CD4-positive, alpha-beta T cell treated with Interleukin-1 beta for 1 hour (primary cell): ENCODE measurements at regions not wholly inside any gene's neighbourhood (a gene's known extent, or its start where the extent isn't known, plus 50 kb on each side); places are given as distances from the start of the nearest gene placed in this dataset.

Source experiments
- DNase-seq, 2 donors: peaks; one replicate each; pipeline ENCODE4 v3.0.0-alpha.2; 2020 to 2022

GRCh38 chr20:52619671-52620070, 352.5 kb upstream of the TSHZ2 start:
- no peak for DNase-seq

GRCh38 chr20:52619101-52619500, 353.1 kb upstream of the TSHZ2 start:
- peak in 1 of 2 donors; percentile 2 for DNase-seq

GRCh38 chr20:52616629-52617028, 355.5 kb upstream of the TSHZ2 start:
- DNase-seq: no peak

GRCh38 chr20:52614051-52614863, 357.9 kb upstream of the TSHZ2 start:
- DNase-seq: no peak

GRCh38 chr20:52612046-52612632, 360.0 kb upstream of the TSHZ2 start:
- DNase-seq: no peak

GRCh38 chr20:52610749-52611148, 361.4 kb upstream of the TSHZ2 start:
- no peak for DNase-seq

- no peak for DNase-seq
Observed at GRCh38 chr20:52601295-52601971, 370.7 kb upstream of the TSHZ2 start.

- DNase-seq: no peak
Observed at GRCh38 chr20:52596256-52596655, 375.9 kb upstream of the TSHZ2 start.

- no peak for DNase-seq
Observed at GRCh38 chr20:52595518-52595917, 376.6 kb upstream of the TSHZ2 start.

- no peak for DNase-seq
Observed at GRCh38 chr20:52593654-52594053, 378.5 kb upstream of the TSHZ2 start.

- no peak for DNase-seq
Observed at GRCh38 chr20:52592567-52592966, 379.6 kb upstream of the TSHZ2 start.

GRCh38 chr20:52590100-52590499, 382.1 kb upstream of the TSHZ2 start:
- no peak for DNase-seq

- DNase-seq: no peak
Observed at GRCh38 chr20:52589251-52589812, 382.8 kb upstream of the TSHZ2 start.

GRCh38 chr20:52586660-52587059, 385.5 kb upstream of the TSHZ2 start:
- no peak for DNase-seq

GRCh38 chr20:52585333-52585732, 386.8 kb upstream of the TSHZ2 start:
- no peak for DNase-seq

GRCh38 chr20:52578559-52578958, 387.0 kb upstream of the ZFP64 start:
- no peak for DNase-seq

- no peak for DNase-seq
Observed at GRCh38 chr20:52577696-52578095, 386.1 kb upstream of the ZFP64 start.

GRCh38 chr20:52572687-52573086, 381.1 kb upstream of the ZFP64 start:
- no peak for DNase-seq

- no peak for DNase-seq
Observed at GRCh38 chr20:52569201-52569600, 377.6 kb upstream of the ZFP64 start.

- no peak for DNase-seq
Observed at GRCh38 chr20:52565614-52566013, 374.0 kb upstream of the ZFP64 start.

- no peak for DNase-seq
Observed at GRCh38 chr20:52564594-52564993, 373.0 kb upstream of the ZFP64 start.

GRCh38 chr20:52552181-52552872, 360.7 kb upstream of the ZFP64 start:
- no peak for DNase-seq

GRCh38 chr20:52542131-52542530, 350.6 kb upstream of the ZFP64 start:
- DNase-seq: no peak
